SH-SY5Y (cell line): ENCODE measurements at regions not wholly inside any gene's neighbourhood (a gene's known extent, or its start where the extent isn't known, plus 50 kb on each side); places are given as distances from the start of the nearest gene placed in this dataset.

ENCODE experiments used
- GATA2 ChIP-seq: IDR thresholded peaks from 2 replicates; pipeline ENCODE4 v1.6.1; 2011; ENCODE audit warnings: mild to moderate bottlenecking, low read depth, low read length
- GATA3 ChIP-seq: IDR thresholded peaks from 2 replicates; pipeline ENCODE4 v1.6.1; 2011; ENCODE audit warnings: low read depth, mild to moderate bottlenecking, low read length, moderate library complexity

DNA sequence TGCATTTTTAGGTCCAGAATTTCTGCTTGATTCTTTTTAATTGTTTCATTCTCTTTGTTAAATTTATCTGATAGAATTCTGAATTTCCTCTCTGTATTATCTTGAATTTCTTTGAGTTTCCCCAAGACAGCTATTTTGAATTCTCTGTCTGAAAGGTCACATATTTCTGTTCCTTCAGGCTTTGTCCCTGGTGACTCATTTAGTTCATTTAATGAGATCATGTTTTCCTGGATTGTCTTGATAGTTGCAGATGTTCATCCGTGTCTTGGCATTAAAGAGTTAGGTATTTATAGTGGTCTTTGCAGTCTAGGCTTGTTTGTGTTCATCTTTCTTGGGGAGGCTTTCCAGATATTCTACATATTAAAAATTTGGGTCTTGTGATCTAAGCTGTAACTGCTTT is 694.8 kb upstream of the CCDC179 start:
- TF ChIP-seq GATA2, result no peak
- no peak for TF ChIP-seq GATA3
